RWPE2 (cell line): ENCODE measurements at regions not wholly inside any gene's neighbourhood (a gene's known extent, or its start where the extent isn't known, plus 50 kb on each side); places are given as distances from the start of the nearest gene placed in this dataset.

Experiments used
- ATAC-seq: fragments of 200-7000 bp; cut with Tn5 transposase; 3 replicates; pipeline ENCODE4 v1.9.1; 2021; ENCODE audit warnings: low read depth
- DNase-seq: peaks from one replicate; pipeline ENCODE4 v3.0.0-alpha.2; 2020; ENCODE audit warnings: low spot score
- H3K27ac ChIP-seq: fragments of 450-650 bp; 2 replicates; pipeline ENCODE4 v1.5.1; 2017; ENCODE audit warnings: mild to moderate bottlenecking; ENCODE audit not compliant: poor library complexity, severe bottlenecking
- H3K27me3 ChIP-seq: fragments of 250-450 bp; sonication (Bioruptor Pico); 2 replicates; pipeline ENCODE4 v1.5.1; 2021; ENCODE audit warnings: mild to moderate bottlenecking, moderate library complexity; ENCODE audit not compliant: insufficient read depth, poor library complexity, severe bottlenecking
- H3K36me3 ChIP-seq: fragments of 250-450 bp; sonication (Bioruptor Pico); 2 replicates; pipeline ENCODE4 v1.5.1; 2020; ENCODE audit warnings: low read depth, mild to moderate bottlenecking, moderate library complexity
- H3K4me1 ChIP-seq: fragments of 250-450 bp; sonication (Bioruptor Pico); 2 replicates; pipeline ENCODE4 v1.5.1; 2021; ENCODE audit warnings: mild to moderate bottlenecking, moderate library complexity; ENCODE audit not compliant: insufficient read depth, poor library complexity, severe bottlenecking
- H3K4me3 ChIP-seq: fragments of 250-450 bp; sonication (Bioruptor Pico); 2 replicates; pipeline ENCODE4 v1.5.1; 2021; ENCODE audit warnings: mild to moderate bottlenecking, moderate library complexity; ENCODE audit not compliant: severe bottlenecking
- H3K9me3 ChIP-seq: fragments of 250-450 bp; sonication (Bioruptor Pico); 2 replicates; pipeline ENCODE4 v1.5.1; 2021; ENCODE audit warnings: mild to moderate bottlenecking, moderate library complexity; ENCODE audit not compliant: severe bottlenecking
- CTCF ChIP-seq: fragments of 450-650 bp; IDR thresholded peaks from one replicate; pipeline ENCODE4 v1.5.1; 2017; ENCODE audit warnings: mild to moderate bottlenecking, moderate library complexity; ENCODE audit not compliant: poor library complexity, severe bottlenecking

DNA sequence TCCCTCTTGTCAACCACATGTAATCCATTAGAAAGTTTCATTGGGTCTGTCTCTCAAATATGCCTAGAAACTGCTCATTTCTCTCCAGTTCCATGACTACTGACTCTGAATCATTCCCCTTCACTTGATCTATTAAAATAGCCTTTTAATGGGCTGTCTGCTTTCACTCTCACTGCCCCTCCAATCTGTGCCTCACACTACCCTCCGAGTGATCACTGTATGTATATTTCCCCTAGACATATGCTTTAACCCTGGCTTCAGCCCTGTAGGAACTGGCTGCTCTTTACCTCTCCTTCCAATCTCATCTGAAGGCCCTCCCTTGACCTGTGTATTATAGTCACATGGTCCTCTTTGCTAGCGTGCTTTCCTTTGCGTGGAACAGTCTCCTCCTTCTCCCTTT, 282.8 kb upstream of the ADAMTS9 start:
- ATAC-seq = no peak
- TF ChIP-seq CTCF = no peak
- H3K36me3 ChIP-seq = no peaks in the 10 kb centered on the region
- no peaks in the 10 kb centered on the region for H3K27me3 ChIP-seq
- no peak overlapping the region for H3K27ac ChIP-seq
- no peaks in the 10 kb centered on the region for H3K9me3 ChIP-seq
- H3K4me3 ChIP-seq = no peak overlapping the region
- DNase-seq = no peak
- H3K4me1 ChIP-seq = no peaks in the 10 kb centered on the region

GRCh38 chr3:64961301-64961700, 273.5 kb upstream of the ADAMTS9 start:
- Histone ChIP-seq H3K27me3 (no peaks in the 10 kb centered on the region), H3K36me3 (no peaks in the 10 kb centered on the region), H3K4me3 (no peak overlapping the region), H3K27ac (no peak overlapping the region), H3K9me3 (no peaks in the 10 kb centered on the region), H3K4me1 (no peaks in the 10 kb centered on the region)
- no peak for TF ChIP-seq CTCF
- no peak for ATAC-seq
- no peak for DNase-seq

DNA sequence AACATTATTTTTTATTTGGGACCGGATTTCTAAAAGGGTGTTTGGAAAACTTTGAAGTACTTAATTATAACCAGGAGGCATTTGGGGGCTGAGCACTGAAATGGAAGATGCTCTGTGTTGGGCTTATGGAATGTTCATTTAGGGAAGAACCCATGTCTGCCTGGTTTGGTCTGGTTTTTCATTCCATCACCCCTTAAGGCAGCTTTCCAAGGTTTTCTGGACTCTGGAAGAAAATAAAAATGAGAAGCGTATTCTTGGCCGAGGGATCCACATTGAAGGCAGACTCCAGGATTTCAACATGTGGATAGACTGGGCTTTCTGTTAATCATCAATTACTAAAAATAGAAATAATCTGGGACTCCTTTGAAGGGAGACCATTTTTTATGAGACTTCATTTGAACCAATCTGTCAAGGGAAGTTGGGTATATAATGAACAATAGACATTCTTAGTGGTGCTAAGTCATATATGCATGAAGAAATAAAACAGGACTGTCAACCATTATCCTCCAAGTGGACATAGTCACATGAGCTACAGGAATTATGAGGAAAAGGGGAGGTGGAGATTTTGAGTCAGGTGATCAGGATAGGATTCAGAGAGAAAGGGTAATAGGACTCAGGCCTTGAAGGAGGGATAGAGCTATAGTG, 270.5 kb upstream of the ADAMTS9 start:
- no peaks in the 10 kb centered on the region for H3K36me3 ChIP-seq
- no peak overlapping the region for H3K27ac ChIP-seq
- TF ChIP-seq CTCF = no peak
- H3K9me3 ChIP-seq = no peaks in the 10 kb centered on the region
- ATAC-seq (no peak), DNase-seq (no peak)
- no peaks in the 10 kb centered on the region for H3K4me1 ChIP-seq
- H3K27me3 ChIP-seq = no peaks in the 10 kb centered on the region
- H3K4me3 ChIP-seq = no peak overlapping the region

DNA sequence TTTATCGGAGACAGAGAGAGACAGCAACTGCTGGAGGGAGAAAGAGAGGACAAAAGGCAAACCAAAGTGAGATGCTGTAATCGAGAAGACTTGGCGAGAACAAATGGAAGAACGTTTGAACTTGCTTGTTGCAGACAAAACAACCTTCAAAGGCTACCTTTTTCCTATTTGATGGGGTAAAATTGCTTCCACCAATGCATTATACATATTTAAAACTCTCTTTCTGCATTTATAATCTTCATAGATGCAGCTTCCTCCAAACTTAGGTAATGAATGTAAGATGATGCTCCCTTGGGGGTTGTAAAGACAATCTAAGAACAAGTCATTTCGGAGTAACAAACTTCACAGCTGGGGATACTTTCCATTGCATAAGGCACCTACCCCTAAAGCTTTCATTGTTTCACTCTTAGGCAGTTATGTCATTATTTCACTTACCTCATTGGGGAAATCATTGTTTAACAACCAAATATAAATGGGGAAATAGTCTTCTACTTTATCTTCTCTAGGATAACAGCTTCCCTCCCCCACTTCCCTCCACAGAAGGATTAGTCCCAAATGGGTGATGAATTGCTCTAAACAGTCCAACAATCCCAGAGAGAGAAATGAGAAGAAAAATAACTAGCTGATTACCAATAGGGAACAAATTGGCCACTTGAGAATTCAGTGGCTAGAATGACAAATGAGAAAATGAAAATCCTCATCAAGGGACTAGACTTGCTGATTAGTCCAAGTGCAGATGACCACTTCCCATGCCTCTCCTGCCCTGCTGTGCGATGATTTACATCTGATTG, 269.8 kb upstream of the ADAMTS9 start:
- Histone ChIP-seq H3K27me3 (no peaks in the 10 kb centered on the region), H3K4me1 (no peaks in the 10 kb centered on the region), H3K36me3 (no peaks in the 10 kb centered on the region), H3K9me3 (no peaks in the 10 kb centered on the region), H3K27ac (no peak overlapping the region), H3K4me3 (no peak overlapping the region)
- DNase-seq = no peak
- no peak for ATAC-seq
- TF ChIP-seq CTCF = no peak

GRCh38 chr3:64956711-64957325, 269.0 kb upstream of the ADAMTS9 start:
- H3K4me1 ChIP-seq = no peaks in the 10 kb centered on the region
- no peaks in the 10 kb centered on the region for H3K27me3 ChIP-seq
- H3K9me3 ChIP-seq = no peaks in the 10 kb centered on the region
- no peaks in the 10 kb centered on the region for H3K36me3 ChIP-seq
- no peak overlapping the region for H3K27ac ChIP-seq
- no peak for TF ChIP-seq CTCF
- ATAC-seq (no peak), DNase-seq (no peak)
- no peak overlapping the region for H3K4me3 ChIP-seq
